A673 (cell line): ENCODE measurements at regions not wholly inside any gene's neighbourhood (a gene's known extent, or its start where the extent isn't known, plus 50 kb on each side); places are given as distances from the start of the nearest gene placed in this dataset.

ENCODE experiments used
- CTCF ChIP-seq: fragments of 300-800, 200-600 bp; sonication (generic); conservative IDR thresholded peaks from 2 replicates; pipeline ENCODE4 v1.5.1; 2017; ENCODE audit warnings: low read depth, mild to moderate bottlenecking, antibody characterized with exemption, low read length, moderate library complexity, mixed read lengths
- EZH2 ChIP-seq: fragments of 200-600 bp; sonication (generic); IDR thresholded peaks from 2 replicates; pipeline ENCODE4 v1.6.1; 2017; ENCODE audit warnings: borderline replicate concordance, low read depth, mild to moderate bottlenecking, mixed read lengths, antibody characterized with exemption, low read length; ENCODE audit not compliant: poor library complexity, severe bottlenecking

DNA sequence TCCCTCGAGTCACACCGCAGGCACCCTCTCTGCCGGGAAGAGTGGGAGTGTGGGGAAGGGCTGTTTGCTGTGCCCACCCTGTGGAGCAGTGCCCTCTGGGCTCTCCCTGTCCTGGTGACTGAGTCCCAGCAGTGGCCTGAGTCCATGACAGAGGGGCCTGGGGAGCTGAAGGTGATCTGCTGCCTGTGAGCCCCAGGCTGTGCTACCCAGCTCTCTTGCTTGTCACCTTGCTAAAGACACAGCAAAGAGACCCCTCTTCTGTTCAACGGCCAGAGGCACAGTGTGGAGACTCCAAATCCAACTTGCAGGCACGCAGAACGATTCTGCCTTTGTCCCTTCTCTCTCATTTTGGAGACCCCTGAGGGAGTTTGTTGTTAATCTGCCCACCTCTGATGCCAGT, 232.6 kb downstream of the OPA1 start:
- TF ChIP-seq CTCF (no peak), EZH2 (no peak)
